ENCODE measurements at regions not wholly inside any gene's neighbourhood (a gene's known extent, or its start where the extent isn't known, plus 50 kb on each side); places are given as distances from the start of the nearest gene placed in this dataset.

GRCh38 chr15:88395241-88395640, 71.9 kb downstream of the MRPL46 start:
- no peaks in the 10 kb centered on the region for H3K36me3 Mint-ChIP-seq (ENCODE audit: low read depth)
- no peak overlapping the region for H3K27ac Mint-ChIP-seq
- H3K9me3 Mint-ChIP-seq, result no peaks in the 10 kb centered on the region
- intact Hi-C loops (cut with micrococcal nuclease), result no loop called here
- DNase-seq (no peak), ATAC-seq (no peak)
- POLR2A ChIA-PET, result no interaction called here
- H3K27me3 Mint-ChIP-seq, result peaks cover 2% of the 10 kb centered on the region
- CTCF ChIA-PET, result interaction anchor here (0.6 kb wide), 1 partner anchor 207 kb away, joined by 3 read pairs; no protein-coding TSS in a partner anchor
- TF ChIP-seq, protein P1, sequence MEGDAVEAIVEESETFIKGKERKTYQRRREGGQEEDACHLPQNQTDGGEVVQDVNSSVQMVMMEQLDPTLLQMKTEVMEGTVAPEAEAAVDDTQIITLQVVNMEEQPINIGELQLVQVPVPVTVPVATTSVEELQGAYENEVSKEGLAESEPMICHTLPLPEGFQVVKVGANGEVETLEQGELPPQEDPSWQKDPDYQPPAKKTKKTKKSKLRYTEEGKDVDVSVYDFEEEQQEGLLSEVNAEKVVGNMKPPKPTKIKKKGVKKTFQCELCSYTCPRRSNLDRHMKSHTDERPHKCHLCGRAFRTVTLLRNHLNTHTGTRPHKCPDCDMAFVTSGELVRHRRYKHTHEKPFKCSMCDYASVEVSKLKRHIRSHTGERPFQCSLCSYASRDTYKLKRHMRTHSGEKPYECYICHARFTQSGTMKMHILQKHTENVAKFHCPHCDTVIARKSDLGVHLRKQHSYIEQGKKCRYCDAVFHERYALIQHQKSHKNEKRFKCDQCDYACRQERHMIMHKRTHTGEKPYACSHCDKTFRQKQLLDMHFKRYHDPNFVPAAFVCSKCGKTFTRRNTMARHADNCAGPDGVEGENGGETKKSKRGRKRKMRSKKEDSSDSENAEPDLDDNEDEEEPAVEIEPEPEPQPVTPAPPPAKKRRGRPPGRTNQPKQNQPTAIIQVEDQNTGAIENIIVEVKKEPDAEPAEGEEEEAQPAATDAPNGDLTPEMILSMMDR (IDR thresholded peaks at IDR 0.05), result no peak
- no peaks in the 10 kb centered on the region for H3K4me1 Mint-ChIP-seq (ENCODE audit: low read depth)
- H3K4me3 Mint-ChIP-seq, result no peak overlapping the region

DNA sequence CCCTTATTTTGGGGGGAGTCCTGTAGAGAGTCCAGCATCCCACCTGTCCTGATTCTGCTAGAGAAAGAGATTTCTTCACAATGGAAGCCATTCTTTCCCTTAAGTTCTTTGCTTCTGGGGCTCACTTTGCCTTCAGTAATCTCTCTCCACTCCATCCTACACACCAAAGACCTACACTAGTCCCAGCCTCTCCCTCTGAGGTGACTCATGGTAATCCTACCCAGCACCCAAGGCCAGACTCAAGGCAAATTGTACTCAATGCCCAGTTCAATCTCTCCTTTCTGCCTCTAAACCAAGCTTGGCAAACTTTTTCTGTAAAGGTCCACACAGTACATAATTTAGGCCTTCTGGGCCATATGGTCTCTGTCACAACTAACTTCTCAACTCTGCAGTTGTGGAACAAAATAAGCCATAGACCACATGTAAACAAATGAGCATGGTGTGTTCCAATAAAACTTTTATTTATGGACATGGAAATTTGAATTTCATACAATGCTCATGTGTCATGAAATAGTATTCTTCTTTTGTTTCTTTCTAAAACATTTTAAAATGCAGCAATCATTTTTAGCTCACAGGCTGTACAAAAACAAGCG, 72.5 kb downstream of the MRPL46 start:
- ATAC-seq (no peak), DNase-seq (no peak)
- Mint-ChIP-seq H3K9me3 (no peaks in the 10 kb centered on the region), H3K36me3 (ENCODE audit: low read depth) (no peaks in the 10 kb centered on the region), H3K4me1 (ENCODE audit: low read depth) (no peaks in the 10 kb centered on the region), H3K4me3 (no peak overlapping the region), H3K27me3 (peaks cover 2% of the 10 kb centered on the region), H3K27ac (no peak overlapping the region)
- TF ChIP-seq, protein P1 (IDR thresholded peaks at IDR 0.05), result no peak
- CTCF ChIA-PET, result interaction anchor here (0.6 kb wide), 1 partner anchor 207 kb away, joined by 3 read pairs; no protein-coding TSS in a partner anchor
- intact Hi-C loops (cut with micrococcal nuclease), result no loop called here
- POLR2A ChIA-PET, result no interaction called here

- no peaks in the 10 kb centered on the region for H3K9me3 Mint-ChIP-seq
- peaks cover 2% of the 10 kb centered on the region for H3K27me3 Mint-ChIP-seq
- H3K4me3 Mint-ChIP-seq, result no peak overlapping the region
- no peaks in the 10 kb centered on the region for H3K36me3 Mint-ChIP-seq (ENCODE audit: low read depth)
- CTCF ChIA-PET, result no interaction called here
- intact Hi-C loops (cut with micrococcal nuclease), result no loop called here
- TF ChIP-seq, protein P1 (IDR thresholded peaks at IDR 0.05), result no peak
- DNase-seq (no peak), ATAC-seq (no peak)
- no peak overlapping the region for H3K27ac Mint-ChIP-seq
- POLR2A ChIA-PET, result no interaction called here
- H3K4me1 Mint-ChIP-seq (ENCODE audit: low read depth), result no peaks in the 10 kb centered on the region
These were observed 73.3 kb downstream of the MRPL46 start for GRCh38 chr15:88393719-88394519.

DNA sequence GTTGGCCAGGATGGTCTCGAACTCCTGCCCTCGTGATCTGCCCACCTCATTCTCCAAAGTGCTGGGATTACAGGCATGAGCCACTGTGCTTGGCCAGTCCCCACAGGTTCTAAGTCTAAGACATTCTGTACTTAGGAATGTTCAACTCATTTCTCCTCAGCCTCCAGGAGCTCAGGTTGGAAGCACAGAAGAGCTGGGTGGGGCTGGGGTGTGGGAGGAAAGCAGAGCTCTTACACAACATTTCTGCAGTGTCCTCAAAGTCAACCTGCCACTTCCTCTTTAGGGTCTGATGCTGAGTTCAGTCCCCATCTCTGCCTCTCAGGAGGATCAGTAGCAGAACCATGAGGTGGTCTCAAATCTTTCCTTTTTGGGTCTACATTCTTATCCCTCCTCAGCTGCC, 75.5 kb downstream of the MRPL46 start:
- ChIA-PET POLR2A (interaction anchor here (0.7 kb wide), 1 partner anchor 9 kb away, joined by 3 read pairs; no protein-coding TSS in a partner anchor), CTCF (no interaction called here)
- TF ChIP-seq, protein P1 (IDR thresholded peaks at IDR 0.05), result no peak
- no peaks in the 10 kb centered on the region for H3K9me3 Mint-ChIP-seq
- no peak overlapping the region for H3K4me3 Mint-ChIP-seq
- DNase-seq (no peak), ATAC-seq (no peak)
- intact Hi-C loops (cut with micrococcal nuclease), result no loop called here
- no peaks in the 10 kb centered on the region for H3K4me1 Mint-ChIP-seq (ENCODE audit: low read depth)
- H3K27me3 Mint-ChIP-seq, result peaks cover 2% of the 10 kb centered on the region
- no peaks in the 10 kb centered on the region for H3K36me3 Mint-ChIP-seq (ENCODE audit: low read depth)
- H3K27ac Mint-ChIP-seq, result no peak overlapping the region

- TF ChIP-seq, protein P1 (IDR thresholded peaks at IDR 0.05), result no peak
- ATAC-seq, result no peak
- no peaks in the 10 kb centered on the region for H3K9me3 Mint-ChIP-seq
- no peak for DNase-seq
- ChIA-PET CTCF (no interaction called here), POLR2A (interaction anchor here (0.8 kb wide), 1 partner anchor 72 kb away, joined by 3 read pairs; no protein-coding TSS in a partner anchor)
- no peaks in the 10 kb centered on the region for H3K36me3 Mint-ChIP-seq (ENCODE audit: low read depth)
- no peaks in the 10 kb centered on the region for H3K4me1 Mint-ChIP-seq (ENCODE audit: low read depth)
- H3K27me3 Mint-ChIP-seq, result peaks cover 2% of the 10 kb centered on the region
- intact Hi-C loops (cut with micrococcal nuclease), result no loop called here
- no peak overlapping the region for H3K4me3 Mint-ChIP-seq
- no peak overlapping the region for H3K27ac Mint-ChIP-seq
These were observed 76.2 kb downstream of the MRPL46 start for GRCh38 chr15:88391006-88391405.

All from activated CD8-positive, alpha-beta T cell treated with anti-CD3 and anti-CD28 coated beads for 36 hours (primary cell).